HG03520 (cell line): ENCODE measurements at regions not wholly inside any gene's neighbourhood (a gene's known extent, or its start where the extent isn't known, plus 50 kb on each side); places are given as distances from the start of the nearest gene placed in this dataset.

Experiments
- ATAC-seq: cut with Tn5 transposase; IDR thresholded peaks from one replicate; pipeline ENCODE4 v1.9.1; 2021; ENCODE audit warnings: mild to moderate bottlenecking, moderate library complexity; ENCODE audit not compliant: unreplicated experiment

DNA sequence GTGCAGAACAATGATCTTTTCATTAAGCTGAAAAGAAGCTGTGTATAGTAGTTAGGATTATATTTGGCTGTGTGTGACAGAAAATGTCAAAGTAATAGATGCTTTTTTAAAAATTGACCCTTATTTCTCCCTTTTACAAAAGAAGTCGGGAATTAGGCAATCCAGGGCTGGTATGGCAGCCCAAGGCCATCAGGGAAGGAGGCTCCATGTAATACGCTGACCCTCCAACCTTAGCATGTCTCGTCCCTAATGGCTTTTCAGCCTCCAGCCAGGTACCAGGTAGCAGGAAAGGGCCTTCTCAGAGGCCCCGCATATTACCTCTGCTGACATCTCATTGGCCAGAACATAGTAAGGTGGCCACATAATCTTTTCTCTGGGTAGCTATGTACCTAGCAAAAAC lies 79.7 kb downstream of the VCPKMT start:
- ATAC-seq = no peak

DNA sequence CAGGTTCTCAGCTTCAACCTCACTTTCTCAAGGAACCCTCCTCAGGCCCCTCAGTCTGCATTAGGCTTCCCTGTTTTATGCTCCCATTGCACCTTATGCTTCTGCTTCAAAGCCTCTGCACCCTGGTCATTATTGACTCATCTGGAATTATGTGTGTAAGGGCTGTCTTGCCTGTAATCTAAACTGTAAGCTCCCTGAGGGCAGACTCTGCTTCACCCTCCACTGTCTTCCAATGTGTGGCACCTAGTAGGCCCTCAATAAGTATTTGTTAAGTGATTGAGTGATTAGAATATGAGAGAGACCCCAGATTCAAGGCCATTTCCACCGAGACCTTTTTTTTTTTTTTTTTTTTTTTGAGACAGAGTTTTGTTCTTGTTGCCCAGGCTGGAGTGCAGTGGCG lies 79.1 kb downstream of the VCPKMT start:
- ATAC-seq = no peak

DNA sequence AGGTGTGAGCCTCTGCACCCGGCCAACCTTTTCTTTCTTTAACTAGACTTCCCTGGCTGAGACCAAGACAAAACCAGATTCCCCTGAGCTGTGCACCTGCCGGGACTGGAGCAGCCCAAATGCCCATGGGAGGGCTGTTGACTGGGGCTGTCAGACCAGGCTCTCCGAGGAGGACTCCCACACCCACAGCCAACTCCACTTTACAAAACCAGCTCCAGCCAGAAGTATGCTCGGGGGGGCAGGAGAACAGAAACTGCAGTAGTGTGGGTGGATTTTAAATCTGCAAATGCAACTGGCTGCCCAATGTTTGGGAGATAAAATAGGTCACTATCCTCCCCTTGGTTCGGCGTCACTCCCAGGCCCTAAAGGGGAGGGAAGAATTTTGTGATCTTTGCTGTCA lies 78.5 kb downstream of the VCPKMT start:
- ATAC-seq = no peak

DNA sequence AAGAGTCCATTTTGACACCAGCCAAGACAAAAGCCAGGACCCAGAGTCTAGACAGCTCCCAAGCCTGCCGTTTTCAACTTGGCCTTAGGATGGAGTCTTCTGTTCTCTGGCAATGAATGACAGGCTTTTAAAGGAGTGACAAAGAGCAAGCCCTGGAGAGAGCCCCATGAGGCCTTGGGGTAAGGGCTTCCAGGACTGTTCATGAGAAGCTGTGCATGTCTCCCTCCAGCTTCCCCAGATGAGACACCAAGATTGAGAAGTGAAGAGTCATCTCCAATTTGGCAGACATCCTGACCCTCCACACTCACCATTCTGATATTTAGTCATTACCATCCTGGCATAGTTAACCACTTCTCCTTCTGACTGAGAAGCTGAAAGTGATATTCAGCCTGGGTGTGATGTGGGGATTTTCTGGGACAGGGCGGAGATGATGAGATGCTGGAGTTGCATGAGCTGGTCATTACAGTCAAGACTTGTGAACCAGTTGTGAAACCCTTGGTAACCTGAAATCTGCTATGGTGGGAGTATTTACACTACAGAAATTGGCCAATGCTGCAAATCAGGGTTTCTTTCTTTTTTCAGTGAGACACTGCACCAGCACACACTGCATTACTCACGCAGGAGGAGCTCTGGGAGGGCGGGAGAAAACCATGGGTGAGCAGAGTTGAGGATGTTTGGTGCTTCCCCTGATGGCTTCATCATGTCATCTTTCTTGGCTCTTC lies 77.8 kb downstream of the VCPKMT start:
- ATAC-seq = peak; percentile 76

DNA sequence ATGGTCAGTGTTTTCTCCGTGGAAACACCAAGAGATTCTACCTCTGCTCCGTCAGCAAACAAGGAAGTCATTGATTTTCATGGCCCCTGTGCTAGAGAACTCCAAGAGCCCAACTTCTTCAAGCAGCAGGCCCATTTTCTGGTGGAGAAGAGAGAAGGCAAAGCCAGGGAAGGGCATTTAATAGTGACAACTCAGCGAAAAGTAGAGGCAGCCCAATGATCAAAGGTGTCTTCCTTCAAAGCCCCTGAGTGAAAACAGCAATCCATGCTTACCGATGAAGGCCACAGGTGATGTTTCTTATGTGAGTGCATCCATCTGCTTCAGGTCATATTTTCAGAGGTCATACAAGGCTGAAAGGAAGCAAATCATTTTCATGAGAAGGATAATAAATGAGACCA lies 77.3 kb downstream of the VCPKMT start:
- ATAC-seq = no peak

DNA sequence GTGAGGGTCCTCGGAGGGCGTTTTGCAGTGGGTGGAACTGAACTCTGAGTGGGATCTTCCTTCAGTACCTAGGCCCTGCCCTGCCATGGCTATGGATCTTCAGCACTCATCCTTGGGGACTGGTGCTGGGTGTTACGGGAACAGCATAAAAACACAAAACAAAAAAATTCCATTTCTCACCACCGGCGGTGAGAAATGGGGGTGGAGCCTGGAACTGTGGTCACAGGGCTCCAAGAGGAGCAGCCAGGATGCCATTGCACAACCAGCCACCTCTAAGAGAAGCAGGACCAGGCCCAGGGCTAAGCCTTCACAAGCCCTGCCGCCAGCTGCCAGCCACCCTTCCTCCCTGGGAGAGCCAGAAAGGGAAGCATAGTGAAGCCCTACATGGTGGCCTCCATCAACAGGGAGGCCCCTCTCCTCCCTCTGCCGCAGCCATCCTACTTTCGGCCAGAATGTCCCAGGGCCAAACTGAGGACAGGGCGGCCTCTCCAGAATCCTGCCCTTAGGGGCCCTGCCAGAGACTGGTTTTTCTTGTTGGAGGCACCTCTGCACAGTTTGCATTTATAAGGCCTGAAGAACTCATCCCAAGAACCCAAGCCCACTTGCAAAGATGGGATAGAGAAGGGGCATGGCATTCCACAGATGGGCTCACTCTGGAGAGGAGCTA lies 76.5 kb downstream of the VCPKMT start:
- no peak for ATAC-seq

DNA sequence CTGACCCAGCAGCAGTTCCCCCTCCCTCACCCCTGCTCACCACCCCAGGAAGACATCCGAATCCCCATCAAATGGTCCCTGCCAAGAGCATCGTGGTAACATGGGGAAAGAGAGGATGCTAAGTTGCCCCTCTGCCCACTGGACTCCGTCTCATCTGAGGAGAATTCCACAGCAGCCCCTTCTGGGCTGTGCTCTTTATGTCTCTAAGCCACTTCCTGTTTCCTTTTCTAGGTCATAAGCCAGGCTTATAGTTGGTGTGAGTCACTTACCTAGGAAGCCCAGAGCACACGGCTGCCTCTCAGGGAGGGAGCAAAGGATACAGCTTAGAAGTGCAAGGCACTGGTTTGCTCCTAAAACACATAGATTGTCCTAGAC lies 76.0 kb downstream of the VCPKMT start:
- no peak for ATAC-seq

DNA sequence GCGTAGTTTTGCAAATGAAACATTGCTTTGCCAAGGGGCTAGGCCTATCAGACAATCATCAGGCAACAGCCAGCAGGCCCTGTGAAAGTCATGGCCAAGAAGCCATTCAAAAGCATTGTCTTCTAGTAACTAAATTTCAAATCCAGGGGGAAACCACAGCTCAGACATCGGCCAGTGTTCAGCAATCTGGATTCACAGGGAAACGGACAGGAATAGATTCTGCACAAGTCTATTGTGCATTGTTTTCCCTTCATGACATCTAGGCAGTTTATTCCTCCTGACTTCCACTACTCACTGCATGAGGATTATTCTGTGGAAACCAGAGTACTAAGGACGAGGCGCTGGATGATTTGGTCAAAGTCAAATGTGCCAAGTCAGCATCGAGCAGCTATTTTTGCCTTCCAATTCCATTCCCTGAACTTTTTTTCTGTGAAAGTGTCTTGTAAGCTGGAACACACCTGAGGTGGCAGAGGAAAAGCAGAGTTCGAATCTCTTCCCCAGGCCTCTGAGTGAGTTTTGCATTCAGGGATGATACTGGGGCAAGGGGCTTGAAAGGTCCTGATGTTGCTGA lies 75.4 kb downstream of the VCPKMT start:
- no peak for ATAC-seq

DNA sequence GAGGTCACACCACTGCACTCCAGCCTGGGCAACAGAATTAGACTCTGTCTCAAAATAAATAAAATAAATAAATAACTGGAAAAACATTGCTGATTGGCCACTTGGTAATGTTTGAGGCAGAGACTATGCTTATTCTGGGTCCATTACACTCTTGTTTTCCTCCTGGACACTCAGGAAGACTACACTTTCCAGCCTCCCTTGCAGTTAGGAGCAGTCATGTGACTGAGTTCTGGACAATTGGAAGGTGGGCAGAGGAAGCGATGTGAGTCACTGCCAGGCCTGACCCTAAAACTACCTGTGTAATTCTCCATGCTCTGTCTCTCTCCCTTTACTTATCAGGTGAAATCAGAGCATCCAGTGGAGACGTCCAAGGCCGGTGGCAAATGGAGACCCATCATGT lies 74.4 kb downstream of the VCPKMT start:
- no peak for ATAC-seq

DNA sequence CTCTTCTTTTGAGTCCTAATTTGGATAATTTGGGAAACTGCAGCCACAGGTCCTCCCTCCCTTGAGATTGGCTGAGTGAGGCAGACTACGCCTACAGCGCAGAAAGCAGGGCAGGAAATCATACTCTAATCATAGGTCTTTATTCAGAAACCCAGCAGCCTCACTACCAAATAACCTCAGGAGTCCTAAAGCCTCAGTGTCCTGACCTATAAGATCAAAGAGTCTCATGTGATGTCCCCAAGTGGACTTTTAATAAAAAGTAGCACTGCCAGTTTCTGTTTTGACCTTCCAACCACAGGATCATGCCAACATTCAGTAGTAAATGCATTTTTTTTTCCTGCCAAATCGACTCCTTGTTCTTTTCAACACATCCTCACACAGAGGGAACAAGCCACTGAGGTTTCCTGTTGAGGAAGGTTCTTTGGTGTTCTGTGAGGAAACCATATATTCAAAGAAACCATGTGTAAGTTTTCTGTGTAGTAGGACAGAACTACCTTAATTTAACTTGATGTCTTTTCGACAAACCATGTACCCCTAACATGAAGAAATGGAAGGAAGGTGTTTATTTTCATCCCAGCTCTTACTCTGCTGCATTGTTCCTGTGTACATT lies 72.2 kb downstream of the VCPKMT start:
- no peak for ATAC-seq

DNA sequence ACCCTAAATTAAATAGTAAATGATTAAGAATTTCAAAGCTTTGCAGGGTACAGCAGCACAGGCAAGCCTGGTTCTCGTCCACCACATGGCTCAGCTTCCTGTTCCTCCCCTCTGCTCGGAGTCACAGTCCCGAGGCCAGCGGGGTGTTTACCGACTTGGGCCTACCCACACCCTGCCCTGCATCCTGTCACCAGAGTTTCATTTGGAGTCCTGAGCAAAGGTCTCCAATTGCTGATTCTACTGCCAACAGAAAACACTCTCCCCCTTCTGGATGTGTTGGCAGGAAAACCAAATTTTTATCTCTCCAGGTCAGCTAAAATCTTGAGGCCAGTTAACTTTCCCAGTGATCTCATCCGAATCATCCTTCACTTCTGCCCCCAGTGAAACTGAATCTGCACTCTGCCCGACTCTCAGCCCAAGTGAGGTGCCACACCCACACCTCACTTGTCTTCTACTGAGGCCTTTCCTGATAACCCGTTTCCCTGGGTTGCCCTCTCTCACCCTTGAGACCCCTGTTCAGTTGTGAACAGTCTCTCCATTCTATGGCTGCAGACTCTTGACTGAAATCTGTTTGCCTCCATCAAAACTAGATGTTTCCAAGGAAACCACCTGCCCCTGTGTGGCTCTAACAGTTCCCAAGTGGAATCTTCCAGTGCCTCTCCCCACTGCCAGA lies 71.2 kb downstream of the VCPKMT start:
- ATAC-seq = peak; percentile 67

DNA sequence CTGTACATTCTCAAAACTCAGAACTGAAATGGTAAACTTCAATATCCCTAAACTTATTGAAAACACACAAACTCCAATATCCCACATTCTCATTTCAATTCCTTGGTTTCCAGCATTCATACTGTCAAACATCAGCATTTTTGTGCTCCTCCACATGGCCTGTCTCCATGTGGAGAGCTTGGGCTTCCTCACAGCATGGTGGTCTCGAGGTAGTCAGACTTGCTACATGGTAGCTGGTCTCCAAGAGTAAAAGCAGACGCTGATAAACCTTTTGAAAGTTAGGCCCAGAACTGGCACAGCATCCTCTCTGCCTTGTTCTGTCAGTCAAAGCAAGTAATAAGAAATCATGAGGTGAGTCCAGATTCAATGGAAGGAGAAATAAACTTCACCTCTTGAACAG lies 70.5 kb downstream of the VCPKMT start:
- no peak for ATAC-seq

DNA sequence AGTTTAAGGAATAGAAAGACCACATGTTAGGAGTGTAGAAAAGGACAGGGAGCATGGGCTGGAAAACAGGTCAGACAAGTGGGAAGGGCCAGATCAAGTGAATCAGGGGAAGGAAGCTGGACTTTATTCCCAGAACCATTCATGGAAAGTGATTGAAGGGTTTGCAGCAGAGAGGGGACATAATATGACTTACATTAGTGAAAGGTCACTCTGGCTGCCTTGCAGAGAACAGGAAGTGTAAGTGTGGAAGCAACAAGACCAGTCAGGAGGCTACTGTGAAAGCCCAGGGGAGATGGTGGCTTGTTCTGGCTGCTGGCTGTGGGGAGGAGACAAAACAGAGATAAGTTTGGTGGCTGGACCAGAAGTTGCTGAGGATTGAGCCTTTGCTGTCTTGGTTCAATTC lies 69.1 kb downstream of the VCPKMT start:
- ATAC-seq = peak; percentile 68

DNA sequence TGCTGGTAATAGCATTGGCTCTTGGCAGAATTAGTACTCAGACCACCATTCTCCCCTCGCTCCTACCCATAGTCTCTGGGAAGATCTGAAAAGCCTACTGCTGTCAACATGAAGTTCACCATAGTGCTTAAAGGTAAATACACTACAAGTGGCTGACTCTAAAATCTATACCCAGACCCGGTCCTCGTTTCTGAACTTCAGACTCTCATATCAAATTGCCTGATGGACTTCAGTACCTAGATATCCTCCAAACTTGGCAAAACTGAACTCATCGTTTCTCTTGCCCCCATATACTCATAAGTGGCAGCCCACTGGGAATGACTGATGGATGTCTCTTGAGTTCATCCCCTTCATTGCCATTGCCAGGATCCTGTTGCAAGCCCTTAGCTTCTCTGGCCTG lies 67.3 kb downstream of the VCPKMT start:
- no peak for ATAC-seq

DNA sequence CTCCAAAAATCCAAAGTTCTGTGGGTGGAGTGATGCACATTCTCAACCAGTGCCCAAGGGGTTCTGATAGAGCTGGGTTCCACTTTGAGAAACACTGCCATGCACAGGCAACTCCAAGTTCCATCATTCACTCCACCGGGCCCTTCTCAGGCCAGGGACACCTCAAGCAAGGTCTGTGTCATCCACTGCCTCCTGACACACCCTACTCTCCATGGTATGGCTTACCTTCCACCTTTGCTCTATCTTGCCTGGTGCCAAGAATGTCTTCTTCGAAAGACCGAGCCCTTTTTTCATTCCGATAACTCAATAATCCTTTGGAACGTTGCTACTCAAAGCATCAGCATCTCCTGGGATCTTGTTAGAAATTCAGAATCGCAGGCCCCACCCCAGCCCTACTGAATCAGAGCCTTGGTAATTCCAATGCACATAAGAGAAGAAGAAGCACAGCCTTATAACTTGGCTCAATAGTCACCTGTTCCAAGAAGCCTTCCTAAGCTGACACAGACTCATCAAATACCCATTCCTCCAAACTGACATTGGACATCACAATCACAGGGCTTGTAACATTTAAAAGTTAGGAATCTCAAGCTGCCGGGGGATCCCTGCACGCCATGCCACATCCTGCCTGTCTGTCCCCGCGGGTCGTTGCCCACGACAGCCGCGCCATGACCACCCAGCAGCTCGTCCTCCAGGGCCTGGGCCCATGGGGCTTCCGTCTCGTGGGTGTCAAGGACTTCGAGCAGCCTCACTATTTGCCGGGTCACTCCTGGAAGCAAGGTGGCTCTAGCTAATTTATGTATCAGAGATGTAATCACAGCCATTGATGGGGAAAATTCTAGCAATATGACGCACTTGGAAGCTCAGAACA lies 66.4 kb downstream of the VCPKMT start:
- ATAC-seq = no peak

DNA sequence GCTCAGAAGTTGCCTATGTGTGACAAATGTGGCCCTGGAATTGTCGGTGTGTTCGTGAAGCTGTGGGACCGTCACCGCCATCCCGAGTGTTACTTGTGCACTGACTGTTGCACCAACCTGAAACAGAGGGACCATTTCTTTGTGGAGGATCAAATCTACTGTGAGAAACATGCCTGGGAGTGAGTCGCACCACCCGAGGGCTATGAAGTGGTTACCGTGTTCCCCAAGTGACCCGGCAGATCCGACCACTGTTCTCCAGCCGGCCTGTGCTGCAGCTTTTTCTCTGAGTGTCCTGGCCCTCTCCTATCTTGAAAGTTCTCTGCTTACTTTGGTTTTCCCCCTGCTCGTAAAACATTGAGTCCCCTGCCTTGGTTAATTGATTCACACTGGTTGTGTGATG lies 65.3 kb downstream of the VCPKMT start:
- no peak for ATAC-seq

DNA sequence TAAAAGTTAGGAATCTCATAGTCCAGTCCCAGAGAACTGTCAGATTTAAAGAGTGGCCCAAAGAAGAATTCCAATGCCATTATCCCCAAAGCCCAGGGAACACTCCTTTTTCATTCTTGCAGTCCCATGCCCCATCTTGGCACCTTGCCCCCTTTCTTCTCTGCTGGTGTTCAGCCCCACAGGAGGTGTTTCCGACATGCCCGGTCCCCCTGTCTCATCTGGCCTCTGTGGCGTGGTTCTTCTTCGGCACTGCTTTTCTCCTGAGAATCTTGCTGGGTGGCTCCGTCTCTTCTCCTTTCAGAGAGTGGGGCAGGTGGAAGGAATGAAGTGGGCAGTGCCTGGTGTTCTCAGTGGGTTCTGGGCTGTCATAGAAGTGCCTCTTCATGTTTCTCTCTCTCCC lies 64.7 kb downstream of the VCPKMT start:
- no peak for ATAC-seq

DNA sequence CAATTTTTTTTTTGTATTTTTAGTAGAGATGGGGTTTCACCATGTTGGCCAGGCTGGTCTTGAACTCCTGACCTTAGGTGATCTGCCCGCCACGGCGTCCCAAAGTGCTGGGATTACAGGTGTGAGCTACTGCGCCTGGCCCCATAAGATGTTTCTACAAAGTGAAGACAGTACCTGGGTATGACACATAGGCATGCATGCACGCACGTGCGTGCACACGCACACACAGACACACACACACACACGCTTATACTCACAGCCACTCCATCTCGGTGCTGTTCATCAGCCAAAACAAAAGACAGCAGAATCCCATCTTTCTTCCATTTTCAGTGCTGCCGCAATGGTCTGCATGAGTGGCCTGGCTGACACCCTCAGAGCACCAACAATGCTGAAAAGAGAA lies 63.9 kb downstream of the VCPKMT start:
- ATAC-seq = no peak

DNA sequence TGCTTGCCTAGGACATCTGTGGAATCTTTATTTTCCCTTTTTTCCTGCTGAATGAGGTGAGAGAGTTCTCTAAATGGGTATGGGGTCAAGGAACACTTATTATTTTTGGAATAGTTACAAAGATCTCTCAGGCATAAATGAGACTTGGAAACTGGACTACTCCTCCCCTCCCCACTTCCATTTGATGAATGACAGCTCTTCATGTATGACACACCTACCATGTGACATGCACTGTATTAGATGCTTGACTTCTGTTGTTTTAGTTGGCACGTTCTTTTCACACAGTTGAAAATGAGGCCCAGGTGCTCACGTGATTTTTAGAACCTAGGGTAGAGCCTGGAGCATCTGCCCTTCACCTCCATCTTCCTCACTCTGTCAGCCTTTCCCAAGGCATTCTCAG lies 62.4 kb downstream of the VCPKMT start:
- ATAC-seq = no peak

DNA sequence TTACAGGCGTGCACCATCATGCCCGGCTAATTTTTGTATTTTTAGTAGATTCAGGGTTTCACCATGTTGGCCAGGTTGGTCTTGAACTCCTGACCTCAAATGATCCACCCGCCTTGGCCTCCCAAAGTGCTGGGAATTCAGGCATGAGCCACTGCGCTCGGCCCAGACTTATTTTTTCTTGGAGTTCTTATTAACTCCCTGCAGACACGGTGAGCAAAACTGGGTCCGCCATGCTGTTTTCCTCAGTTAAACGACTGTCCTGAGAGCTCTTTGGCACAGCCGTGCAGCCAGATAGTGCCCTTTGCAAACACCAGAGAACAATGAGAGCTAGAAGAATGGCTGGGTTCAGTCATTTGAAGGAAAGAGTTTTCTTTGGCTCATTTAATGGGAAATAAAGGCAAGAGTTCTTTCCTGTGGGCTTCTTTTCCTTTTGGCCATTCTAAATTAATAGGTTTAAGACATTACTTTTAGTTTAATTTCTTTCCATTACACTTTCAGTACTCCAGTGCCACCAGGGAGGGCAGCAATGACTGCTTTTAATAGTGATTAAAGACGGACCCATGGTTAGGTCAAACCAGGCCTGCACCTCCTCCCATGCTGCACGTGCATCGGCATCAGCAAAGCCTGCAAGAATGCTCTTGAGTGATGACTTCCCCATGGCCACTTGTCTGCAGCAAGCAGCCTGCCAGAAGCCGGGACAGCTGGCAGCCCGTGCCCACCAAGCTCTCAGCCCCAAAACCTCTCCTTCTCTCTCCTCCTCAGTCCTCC lies 60.7 kb downstream of the VCPKMT start:
- ATAC-seq = no peak
